Heart left ventricle (tissue), 13 donors: ENCODE measurements at regions not wholly inside any gene's neighbourhood (a gene's known extent, or its start where the extent isn't known, plus 50 kb on each side); places are given as distances from the start of the nearest gene placed in this dataset.

Experiments
- POLR2A ChIP-seq, 2 donors: fragments of 450-650 bp; IDR thresholded peaks; one replicate each; pipeline ENCODE4 v1.6.1; 2017; ENCODE audit warnings: antibody characterized with exemption in 2 of 2, mild to moderate bottlenecking in 2 of 2, moderate library complexity in 2 of 2
- TF ChIP-seq, protein P1 (sequence below), 12 donors: fragments of 200-600 bp; sonication (generic) in 4 of 12; IDR thresholded peaks; one replicate each; pipeline versions ENCODE4 v1.5.0 to v1.8.0; 2018 to 2022; ENCODE audit warnings: antibody characterized with exemption in 12 of 12, mild to moderate bottlenecking in 5 of 12
- donor health status: ischemic (EF 13 %, LVEDD 7.1; RV severe dilation, severe dysfunction).
- donor health status: DM: no; HTN: yes; CAD: no.
- donor health status: DM: no; HTN: no; CAD: no.
- donor health status: ischemic (EF 25% LVEDD 6.9; RV normal size, moderate dysfunction).
- donor health status: ischemic (EF 25% LVEDD 5.7; RV mildly dilated, moderate dysfunction).
- donor health status: ischemic (EF 35%, LVEDD 5.7; RV mildly dilated, moderate dysfunction).
- donor health status: nonischemic (EF 11% LVEDD 7.7; RV severe dilation, severe dysfunction).
- donor health status: DM: yes; HTN: yes; CAD: no.
- donor health status: PGD.
- donor health status: ischemic (EF 29% LVEDD 5.4; RV normal size, mild dysfunction).
- donor health status: nonischemic (EF 23%, LVEDD 6.1; RV moderate dilation, normal function).

DNA sequence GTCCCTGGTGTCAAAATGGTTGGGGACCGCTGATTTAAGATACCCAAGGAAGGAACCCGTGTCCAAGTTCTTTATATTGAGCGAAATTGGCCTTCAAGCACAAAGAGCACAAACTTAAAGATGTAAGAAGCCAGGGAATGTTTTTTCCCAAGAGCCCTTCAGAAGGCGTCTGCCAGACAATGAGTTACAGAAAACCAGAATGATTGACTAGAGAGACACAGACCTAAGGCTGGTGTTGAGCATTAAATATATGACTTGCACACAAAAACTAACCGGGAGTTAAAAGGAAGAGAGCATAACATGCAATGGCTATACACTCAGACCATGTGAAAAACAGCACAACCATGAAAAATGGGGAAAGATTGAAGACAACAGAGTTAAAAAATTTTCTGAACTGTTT, 157.5 kb upstream of the FAM9B start:
- TF ChIP-seq, protein P1, sequence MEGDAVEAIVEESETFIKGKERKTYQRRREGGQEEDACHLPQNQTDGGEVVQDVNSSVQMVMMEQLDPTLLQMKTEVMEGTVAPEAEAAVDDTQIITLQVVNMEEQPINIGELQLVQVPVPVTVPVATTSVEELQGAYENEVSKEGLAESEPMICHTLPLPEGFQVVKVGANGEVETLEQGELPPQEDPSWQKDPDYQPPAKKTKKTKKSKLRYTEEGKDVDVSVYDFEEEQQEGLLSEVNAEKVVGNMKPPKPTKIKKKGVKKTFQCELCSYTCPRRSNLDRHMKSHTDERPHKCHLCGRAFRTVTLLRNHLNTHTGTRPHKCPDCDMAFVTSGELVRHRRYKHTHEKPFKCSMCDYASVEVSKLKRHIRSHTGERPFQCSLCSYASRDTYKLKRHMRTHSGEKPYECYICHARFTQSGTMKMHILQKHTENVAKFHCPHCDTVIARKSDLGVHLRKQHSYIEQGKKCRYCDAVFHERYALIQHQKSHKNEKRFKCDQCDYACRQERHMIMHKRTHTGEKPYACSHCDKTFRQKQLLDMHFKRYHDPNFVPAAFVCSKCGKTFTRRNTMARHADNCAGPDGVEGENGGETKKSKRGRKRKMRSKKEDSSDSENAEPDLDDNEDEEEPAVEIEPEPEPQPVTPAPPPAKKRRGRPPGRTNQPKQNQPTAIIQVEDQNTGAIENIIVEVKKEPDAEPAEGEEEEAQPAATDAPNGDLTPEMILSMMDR (IDR thresholded peaks at IDR 0.05): no peak
- no peak for TF ChIP-seq POLR2A (IDR thresholded peaks at IDR 0.05)
